HCT116 (cell line): ENCODE measurements at regions not wholly inside any gene's neighbourhood (a gene's known extent, or its start where the extent isn't known, plus 50 kb on each side); places are given as distances from the start of the nearest gene placed in this dataset.
A peak's percentile ranks its signal among the peaks of the same experiment; 100 is the strongest.

ENCODE experiments used
- ATAC-seq: fragments of 200-7000 bp; cut with Tn5 transposase; 2 replicates; pipeline ENCODE4 v1.9.1; 2020; ENCODE audit warnings: mild to moderate bottlenecking, moderate library complexity
- BruUV-seq: library from RNA; stranded (reverse); fragments of 400-500 nt; replicated peaks from 2 replicates; lab custom pipeline; 2021; lab: Mats Ljungman, UMichigan
- CTCF ChIA-PET: fragments of 300-600 bp; sonication (Branson Sonifier 250); formaldehyde crosslinking; loops from one replicate; lab custom pipeline; 2021; ENCODE audit warnings: antibody characterized with exemption; lab: Charles Lee
- POLR2A ChIA-PET: fragments of 300-600, 350-600 bp; sonication (Branson Sonifier 250); formaldehyde crosslinking; loops from one replicate; lab custom pipeline; 2021; ENCODE audit warnings: antibody characterized with exemption; lab: Charles Lee
- RAD21 ChIA-PET, 2 experiments: fragments of 300-600 bp; sonication (Branson Sonifier 250); formaldehyde crosslinking; loops; one replicate each; lab custom pipeline; 2023; ENCODE audit warnings: low total read pairs in 2 of 2; ENCODE audit not compliant: uncharacterized antibody in 2 of 2, unreplicated experiment in 2 of 2, low non-redundant PET in 1 of 2; lab: Charles Lee
- DNase-seq: peaks from one replicate; pipeline ENCODE4 v3.0.0-alpha.2; 2010; ENCODE audit warnings: low read depth, low spot score
- H2AFZ ChIP-seq: fragments of 200-600 bp; shearing (Covaris generic), sonication (generic); 2 replicates; pipeline ENCODE4 v1.6.1; 2017; ENCODE audit warnings: low read depth, mixed run types, mixed read lengths, antibody characterized with exemption, low read length; ENCODE audit not compliant: poor library complexity, severe bottlenecking
- H3K27ac ChIP-seq: 2 replicates; pipeline ENCODE4 v1.5.1; 2012; ENCODE audit warnings: low read depth, low read length
- H3K27me3 ChIP-seq: fragments of 200-600 bp; sonication (generic); 2 replicates; pipeline ENCODE4 v1.6.1; 2016; ENCODE audit warnings: mixed run types, low read length, mixed read lengths; ENCODE audit not compliant: insufficient read depth
- H3K36me3 ChIP-seq, 2 experiments: fragments of 200-500 bp in 1 of 2; fragments of 200-600 bp in 1 of 2; sonication (Bioruptor generic) in 1 of 2; sonication (generic) in 1 of 2; 2 replicates each; pipeline versions ENCODE4 v1.5.1 to v1.6.1; 2014 to 2016; ENCODE audit warnings: low read length in 2 of 2, inconsistent platforms in 1 of 2, mixed read lengths in 1 of 2, mixed run types in 1 of 2; ENCODE audit not compliant: insufficient read depth in 2 of 2, control insufficient read depth in 1 of 2
- H3K4me1 ChIP-seq, 2 experiments: fragments of 200-600 bp in 1 of 2; sonication (generic) in 1 of 2; 2 replicates each; pipeline versions ENCODE4 v1.5.1 to v1.6.1; 2012 to 2017; ENCODE audit warnings: low read length in 2 of 2, inconsistent platforms in 1 of 2, mild to moderate bottlenecking in 1 of 2, mixed read lengths in 1 of 2, mixed run types in 1 of 2, moderate library complexity in 1 of 2; ENCODE audit not compliant: insufficient read depth in 2 of 2, control insufficient read depth in 1 of 2
- H3K4me2 ChIP-seq: fragments of 200-600 bp; sonication (generic); 2 replicates; pipeline ENCODE4 v1.6.1; 2017; ENCODE audit warnings: mixed run types, low read length, mixed read lengths
- H3K4me3 ChIP-seq, 2 experiments: fragments of 200-600 bp in 1 of 2; sonication (generic) in 1 of 2; replicated peaks in 1 of 2; 2 replicates each; pipeline ENCODE4 v1.5.1; 2011 to 2016; ENCODE audit warnings: low read length in 2 of 2, control low read depth in 1 of 2, low read depth in 1 of 2, mild to moderate bottlenecking in 1 of 2, mixed read lengths in 1 of 2, mixed run types in 1 of 2
- H3K79me2 ChIP-seq: fragments of 200-600 bp; sonication (generic); 2 replicates; pipeline ENCODE4 v1.6.1; 2017; ENCODE audit warnings: mild to moderate bottlenecking, mixed run types, low read length, moderate library complexity, mixed read lengths; ENCODE audit not compliant: insufficient read depth
- H3K9ac ChIP-seq: fragments of 200-600 bp; sonication (generic); 2 replicates; pipeline ENCODE4 v1.6.1; 2016; ENCODE audit warnings: low read length, mixed read lengths
- H3K9me2 ChIP-seq: fragments of 200-600 bp; sonication (generic), shearing (Covaris generic); 2 replicates; pipeline ENCODE4 v1.6.1; 2017; ENCODE audit warnings: mixed run types, mild to moderate bottlenecking, moderate library complexity; ENCODE audit not compliant: insufficient read depth
- H3K9me3 ChIP-seq, 2 experiments: fragments of 200-500 bp in 1 of 2; fragments of 200-600 bp in 1 of 2; sonication (Bioruptor generic) in 1 of 2; sonication (generic) in 1 of 2; 2 replicates each; pipeline ENCODE4 v1.6.1; 2014 to 2017; ENCODE audit warnings: low read length in 2 of 2, mixed read lengths in 2 of 2, inconsistent platforms in 1 of 2, low read depth in 1 of 2, mild to moderate bottlenecking in 1 of 2, mixed run types in 1 of 2, moderate library complexity in 1 of 2; ENCODE audit not compliant: control insufficient read depth in 1 of 2, insufficient read depth in 1 of 2
- H4K20me1 ChIP-seq: fragments of 200-600 bp; sonication (generic), shearing (Covaris generic); 2 replicates; pipeline ENCODE4 v1.6.1; 2017; ENCODE audit warnings: mixed run types, mild to moderate bottlenecking, moderate library complexity; ENCODE audit not compliant: insufficient read depth
- ATF3 ChIP-seq: IDR thresholded peaks from 2 replicates; pipeline ENCODE4 v1.6.1; 2012
- CEBPB ChIP-seq: IDR thresholded peaks from 2 replicates; pipeline ENCODE4 v1.6.1; 2012; ENCODE audit warnings: low read depth
- CTCF ChIP-seq, 3 experiments: fragments of 200-600 bp in 1 of 3; sonication (generic) in 1 of 3; IDR thresholded peaks in 2 of 3; conservative IDR thresholded peaks in 1 of 3; 2 replicates each; pipeline ENCODE4 v1.5.1; 2012 to 2017; ENCODE audit warnings: low read depth in 2 of 3, low read length in 2 of 3, antibody characterized with exemption in 1 of 3, borderline replicate concordance in 1 of 3, control low read depth in 1 of 3, mild to moderate bottlenecking in 1 of 3, mixed read lengths in 1 of 3, mixed run types in 1 of 3, moderate library complexity in 1 of 3; ENCODE audit not compliant: insufficient read depth in 1 of 3
- EGR1 ChIP-seq: IDR thresholded peaks from 2 replicates; pipeline ENCODE4 v1.6.1; 2012; ENCODE audit warnings: low read depth
- ELF1 ChIP-seq: IDR thresholded peaks from 2 replicates; pipeline ENCODE4 v1.6.1; 2012; ENCODE audit warnings: low read depth, borderline replicate concordance
- EZH2 ChIP-seq: fragments of 200-600 bp; sonication (generic); IDR thresholded peaks from 2 replicates; pipeline ENCODE4 v1.6.1; 2017; ENCODE audit warnings: antibody characterized with exemption, mixed run types
- EZH2phosphoT487 ChIP-seq: fragments of 200-600 bp; IDR thresholded peaks from 2 replicates; pipeline ENCODE4 v1.6.1; 2018; ENCODE audit warnings: antibody characterized with exemption, borderline replicate concordance
- JUND ChIP-seq: IDR thresholded peaks from 2 replicates; pipeline ENCODE4 v1.6.1; 2012
- MAX ChIP-seq: IDR thresholded peaks from 2 replicates; pipeline ENCODE4 v1.6.1; 2012
- REST ChIP-seq: IDR thresholded peaks from 2 replicates; pipeline ENCODE4 v1.6.1; 2012; ENCODE audit warnings: low read depth
- intact Hi-C: fragments of 100-400 bp; cut with micrococcal nuclease; formaldehyde crosslinking; loops from 2 replicates; pipeline ENCODE4 v1.10.0; 2022

- DNase-seq = no peak
- no peak overlapping the region for H3K27ac ChIP-seq
- intact Hi-C loops = loop anchor here (1.0 kb wide), 1 partner anchor 88 kb away; no protein-coding TSS in a partner anchor
- no peaks in the 10 kb centered on the region for H3K4me1 ChIP-seq
- no peaks in the 10 kb centered on the region for H4K20me1 ChIP-seq
- H3K27me3 ChIP-seq = no peaks in the 10 kb centered on the region
- no peaks in the 10 kb centered on the region for H3K9me3 ChIP-seq
- ChIA-PET CTCF (interaction anchor here (0.8 to 4.6 kb wide), 16 partner anchors 8 to 515 kb away, joined by 3 to 56 read pairs (median 4); no protein-coding TSS in a partner anchor), RAD21 (interaction anchor here in 1 of 2 experiments (1.2 kb wide), 1 partner anchor 88 kb away, joined by 7 read pairs; no protein-coding TSS in a partner anchor), POLR2A (no interaction called here)
- H3K9me2 ChIP-seq = no peaks in the 10 kb centered on the region
- no peak overlapping the region for H3K9ac ChIP-seq
- no peak for TF ChIP-seq MAX
- no peak for TF ChIP-seq EGR1
- no peak for TF ChIP-seq CTCF (IDR thresholded peaks at IDR 0.05 in 2 of 3, conservative IDR thresholded peaks at IDR 0.05 in 1 of 3; ENCODE audit: borderline replicate concordance in 1 of 3, insufficient read depth in 1 of 3, low read depth in 2 of 3, low read length in 2 of 3)
- no peak for TF ChIP-seq CEBPB
- TF ChIP-seq REST = no peak
- no peak for TF ChIP-seq EZH2
- no peak for TF ChIP-seq ELF1
- TF ChIP-seq JUND = no peak
- TF ChIP-seq ATF3 = no peak
- no peak for TF ChIP-seq EZH2phosphoT487
- H3K4me3 ChIP-seq = no peak overlapping the region
- no peaks in the 10 kb centered on the region for H3K79me2 ChIP-seq
- H3K4me2 ChIP-seq = no peak overlapping the region
- no peak for ATAC-seq
- BruUV-seq = no TSS peak
- peak overlapping the region; percentile 67 for H2AFZ ChIP-seq
- H3K36me3 ChIP-seq = no peaks in the 10 kb centered on the region
Observed at GRCh38 chr5:86880344-86880743, 262.6 kb downstream of the COX7C start.
